IPS-NIHi11 (cell line): ENCODE measurements at regions not wholly inside any gene's neighbourhood (a gene's known extent, or its start where the extent isn't known, plus 50 kb on each side); places are given as distances from the start of the nearest gene placed in this dataset.
"Not testable (repeated sequence)": the region's sequence is repeated elsewhere in the genome, so short reads cannot be mapped to it uniquely, and the experiment has no call there.

ENCODE experiments used
- DNase-seq: peaks from one replicate; pipeline ENCODE4 v3.0.0; 2012; ENCODE audit warnings: mixed read lengths, low spot score

- not testable (repeated sequence) for DNase-seq
Observed at GRCh38 chr9:63912451-63912850, 1372.6 kb downstream of the FOXD4L5 start.

- not testable (repeated sequence) for DNase-seq
Observed at GRCh38 chr9:63909076-63909475, 1375.9 kb downstream of the FOXD4L5 start.

GRCh38 chr9:63899637-63900190, 1385.3 kb downstream of the FOXD4L5 start:
- DNase-seq: peak; percentile 1

- DNase-seq: not testable (repeated sequence)
Observed at GRCh38 chr9:63881386-63881785, 1403.6 kb downstream of the FOXD4L5 start.

GRCh38 chr9:63876380-63876779, 1408.6 kb downstream of the FOXD4L5 start:
- not testable (repeated sequence) for DNase-seq

- DNase-seq: peak; percentile 4
Observed at GRCh38 chr9:63859475-63860215, 1425.4 kb downstream of the FOXD4L5 start.

GRCh38 chr9:63859090-63859474, 1425.9 kb downstream of the FOXD4L5 start:
- DNase-seq: not testable (repeated sequence)

GRCh38 chr9:63853140-63853751, 1431.8 kb downstream of the FOXD4L5 start:
- DNase-seq: not testable (repeated sequence)

GRCh38 chr9:63824804-63825203, 1460.2 kb downstream of the FOXD4L5 start:
- not testable (repeated sequence) for DNase-seq

- DNase-seq: peak; percentile 7
Observed at GRCh38 chr9:63823375-63824201, 1461.4 kb downstream of the FOXD4L5 start.

GRCh38 chr9:63822615-63823374, 1462.2 kb downstream of the FOXD4L5 start:
- DNase-seq: not testable (repeated sequence)

GRCh38 chr9:63821293-63821692, 1463.7 kb downstream of the FOXD4L5 start:
- DNase-seq: not testable (repeated sequence)

- DNase-seq: not testable (repeated sequence)
Observed at GRCh38 chr9:63820882-63821281, 1464.1 kb downstream of the FOXD4L5 start.

GRCh38 chr9:63820383-63820782, 1464.6 kb downstream of the FOXD4L5 start:
- DNase-seq: not testable (repeated sequence)

GRCh38 chr9:63817622-63818518, 1467.1 kb downstream of the FOXD4L5 start:
- DNase-seq: peak; percentile 27

GRCh38 chr9:63816751-63817621, 1468.0 kb downstream of the FOXD4L5 start:
- peak; percentile 86 for DNase-seq

- DNase-seq: not testable (repeated sequence)
Observed at GRCh38 chr9:63814970-63815669, 1469.9 kb downstream of the FOXD4L5 start.

- DNase-seq: not testable (repeated sequence)
Observed at GRCh38 chr9:63813391-63814021, 1471.5 kb downstream of the FOXD4L5 start.
